Lower leg skin (tissue), 3 donors: ENCODE measurements at regions not wholly inside any gene's neighbourhood (a gene's known extent, or its start where the extent isn't known, plus 50 kb on each side); places are given as distances from the start of the nearest gene placed in this dataset.
"Not testable (repeated sequence)": the region's sequence is repeated elsewhere in the genome, so short reads cannot be mapped to it uniquely, and the experiment has no call there.

ENCODE experiments used
- CTCF ChIP-seq, 3 donors: fragments of 450-650 bp; IDR thresholded peaks; one replicate each; pipeline ENCODE4 v1.5.1; 2016; ENCODE audit warnings: antibody characterized with exemption in 3 of 3, mild to moderate bottlenecking in 3 of 3, moderate library complexity in 2 of 3
- POLR2A ChIP-seq, 2 donors: fragments of 450-650 bp; IDR thresholded peaks; one replicate each; pipeline ENCODE4 v1.6.1; 2016 to 2017; ENCODE audit warnings: antibody characterized with exemption in 2 of 2, mild to moderate bottlenecking in 1 of 2, moderate library complexity in 1 of 2

- not testable (repeated sequence) for TF ChIP-seq POLR2A, CTCF (IDR thresholded peaks at IDR 0.05)
Measured at GRCh38 chr13:64476041-64476568, 2754.0 kb downstream of the PCDH9 start.
